VCaP (cell line): ENCODE measurements at regions not wholly inside any gene's neighbourhood (a gene's known extent, or its start where the extent isn't known, plus 50 kb on each side); places are given as distances from the start of the nearest gene placed in this dataset.

ENCODE experiments used
- H3K27ac ChIP-seq: fragments of 450-650 bp; 2 replicates; pipeline ENCODE4 v1.5.1; 2017
- CTCF ChIP-seq: fragments of 450-650 bp; conservative IDR thresholded peaks from 2 replicates; pipeline ENCODE4 v1.5.1; 2017; ENCODE audit warnings: mild to moderate bottlenecking, moderate library complexity

GRCh38 chr14:22280497-22281316 lies 308.3 kb downstream of the DAD1 start:
- no peak for TF ChIP-seq CTCF
- no peak overlapping the region for H3K27ac ChIP-seq

- peak; percentile 84 for TF ChIP-seq CTCF
- H3K27ac ChIP-seq = no peak overlapping the region
These were observed 311.9 kb downstream of the DAD1 start for GRCh38 chr14:22276913-22277816.

- TF ChIP-seq CTCF = no peak
These were observed 316.9 kb downstream of the DAD1 start for GRCh38 chr14:22271838-22272799.

GRCh38 chr14:22268875-22269274 lies 320.1 kb downstream of the DAD1 start:
- no peak for TF ChIP-seq CTCF
- H3K27ac ChIP-seq = no peak overlapping the region

More at GRCh38 chr14:22271838-22272799, 316.9 kb downstream of the DAD1 start:
- H3K27ac ChIP-seq = no peak overlapping the region

GRCh38 chr14:22266683-22267082 lies 322.3 kb downstream of the DAD1 start:
- H3K27ac ChIP-seq = no peak overlapping the region
- TF ChIP-seq CTCF = no peak

GRCh38 chr14:22266142-22266442 lies 322.9 kb downstream of the DAD1 start:
- H3K27ac ChIP-seq = no peak overlapping the region
- no peak for TF ChIP-seq CTCF
